Fibroblast of lung (primary cell): ENCODE measurements at regions not wholly inside any gene's neighbourhood (a gene's known extent, or its start where the extent isn't known, plus 50 kb on each side); places are given as distances from the start of the nearest gene placed in this dataset.

Source experiments
- CTCF ChIP-seq, 2 donors: IDR thresholded peaks in 1 of 2; conservative IDR thresholded peaks in 1 of 2; 1 replicate in 1 of 2; 2 replicates in 1 of 2; pipeline ENCODE4 v1.5.1; 2011 to 2012; ENCODE audit warnings: low read length in 2 of 2, control low read depth in 1 of 2, inconsistent platforms in 1 of 2, low read depth in 1 of 2, mild to moderate bottlenecking in 1 of 2
- EZH2 ChIP-seq: IDR thresholded peaks from 2 replicates; pipeline ENCODE4 v1.5.1; 2012; ENCODE audit warnings: low read length, control low read depth, mild to moderate bottlenecking; ENCODE audit errors: missing control alignments

GRCh38 chr2:24434541-24434940 lies 56.5 kb upstream of the NCOA1 start:
- no peak for TF ChIP-seq CTCF (conservative IDR thresholded peaks at IDR 0.05 in 1 of 2, IDR thresholded peaks at IDR 0.05 in 1 of 2; ENCODE audit: low read depth in 1 of 2, low read length in 2 of 2)
- no peak for TF ChIP-seq EZH2
